Ishikawa (cell line): ENCODE measurements at regions not wholly inside any gene's neighbourhood (a gene's known extent, or its start where the extent isn't known, plus 50 kb on each side); places are given as distances from the start of the nearest gene placed in this dataset.

Experiments used
- CEBPB ChIP-seq: IDR thresholded peaks from 2 replicates; pipeline ENCODE4 v1.6.1; 2012
- CREB1 ChIP-seq: IDR thresholded peaks from 2 replicates; pipeline ENCODE4 v1.6.1; 2012; ENCODE audit warnings: low read depth
- EGR1 ChIP-seq: IDR thresholded peaks from 2 replicates; pipeline ENCODE4 v1.6.1; 2012
- EP300 ChIP-seq: IDR thresholded peaks from 2 replicates; pipeline ENCODE4 v1.6.1; 2012; ENCODE audit warnings: borderline replicate concordance
- FOXM1 ChIP-seq: IDR thresholded peaks from 2 replicates; pipeline ENCODE4 v1.6.1; 2012; ENCODE audit warnings: low read depth, borderline replicate concordance
- NFIC ChIP-seq: IDR thresholded peaks from 2 replicates; pipeline ENCODE4 v1.6.1; 2012
- RAD21 ChIP-seq: IDR thresholded peaks from 2 replicates; pipeline ENCODE4 v1.6.1; 2012; ENCODE audit warnings: low read depth
- TAF1 ChIP-seq: IDR thresholded peaks from 2 replicates; pipeline ENCODE4 v1.6.1; 2012; ENCODE audit warnings: low read depth, mild to moderate bottlenecking
- TCF12 ChIP-seq: IDR thresholded peaks from 2 replicates; pipeline ENCODE4 v1.6.1; 2012; ENCODE audit warnings: low read depth
- TEAD4 ChIP-seq: IDR thresholded peaks from 2 replicates; pipeline ENCODE4 v1.6.1; 2012
- YY1 ChIP-seq: IDR thresholded peaks from 2 replicates; pipeline ENCODE4 v1.6.1; 2012; ENCODE audit warnings: low read depth
- ZBTB7A ChIP-seq: IDR thresholded peaks from 2 replicates; pipeline ENCODE4 v1.6.1; 2012; ENCODE audit warnings: low read depth
- TF ChIP-seq, protein P1 (sequence below): IDR thresholded peaks from 2 replicates; pipeline ENCODE4 v1.6.1; 2012
- TF ChIP-seq, protein P2 (sequence below): IDR thresholded peaks from 2 replicates; pipeline ENCODE4 v1.6.1; 2012; ENCODE audit warnings: low read depth, mild to moderate bottlenecking
- TF ChIP-seq, protein P3 (sequence below): IDR thresholded peaks from 2 replicates; pipeline ENCODE4 v1.6.1; 2012

DNA sequence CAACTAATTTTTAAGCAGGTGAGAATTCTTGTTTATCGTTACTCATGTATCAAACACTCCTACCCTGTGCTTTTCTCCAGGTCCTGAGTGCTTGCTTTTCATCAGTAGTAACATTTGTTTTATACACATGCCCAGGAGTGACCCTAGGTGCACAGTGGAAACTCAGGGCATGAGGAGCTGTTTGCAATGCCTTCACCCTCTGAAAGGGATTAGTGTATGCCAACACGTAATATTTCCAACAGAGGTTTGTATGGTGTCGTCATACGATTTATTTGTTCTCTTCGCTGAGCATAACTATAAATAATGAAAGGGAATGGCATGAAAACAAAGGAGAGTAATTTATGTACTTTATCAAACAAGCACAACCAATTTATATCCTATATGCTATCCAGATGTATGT lies 537.4 kb upstream of the MMS22L start:
- TF ChIP-seq TEAD4: no peak
- TF ChIP-seq, protein P1, sequence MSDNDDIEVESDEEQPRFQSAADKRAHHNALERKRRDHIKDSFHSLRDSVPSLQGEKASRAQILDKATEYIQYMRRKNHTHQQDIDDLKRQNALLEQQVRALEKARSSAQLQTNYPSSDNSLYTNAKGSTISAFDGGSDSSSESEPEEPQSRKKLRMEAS: no peak
- TF ChIP-seq TCF12: no peak
- TF ChIP-seq YY1: no peak
- no peak for TF ChIP-seq CREB1
- TF ChIP-seq ZBTB7A: no peak
- TF ChIP-seq RAD21: no peak
- TF ChIP-seq NFIC: no peak
- TF ChIP-seq, protein P2, sequence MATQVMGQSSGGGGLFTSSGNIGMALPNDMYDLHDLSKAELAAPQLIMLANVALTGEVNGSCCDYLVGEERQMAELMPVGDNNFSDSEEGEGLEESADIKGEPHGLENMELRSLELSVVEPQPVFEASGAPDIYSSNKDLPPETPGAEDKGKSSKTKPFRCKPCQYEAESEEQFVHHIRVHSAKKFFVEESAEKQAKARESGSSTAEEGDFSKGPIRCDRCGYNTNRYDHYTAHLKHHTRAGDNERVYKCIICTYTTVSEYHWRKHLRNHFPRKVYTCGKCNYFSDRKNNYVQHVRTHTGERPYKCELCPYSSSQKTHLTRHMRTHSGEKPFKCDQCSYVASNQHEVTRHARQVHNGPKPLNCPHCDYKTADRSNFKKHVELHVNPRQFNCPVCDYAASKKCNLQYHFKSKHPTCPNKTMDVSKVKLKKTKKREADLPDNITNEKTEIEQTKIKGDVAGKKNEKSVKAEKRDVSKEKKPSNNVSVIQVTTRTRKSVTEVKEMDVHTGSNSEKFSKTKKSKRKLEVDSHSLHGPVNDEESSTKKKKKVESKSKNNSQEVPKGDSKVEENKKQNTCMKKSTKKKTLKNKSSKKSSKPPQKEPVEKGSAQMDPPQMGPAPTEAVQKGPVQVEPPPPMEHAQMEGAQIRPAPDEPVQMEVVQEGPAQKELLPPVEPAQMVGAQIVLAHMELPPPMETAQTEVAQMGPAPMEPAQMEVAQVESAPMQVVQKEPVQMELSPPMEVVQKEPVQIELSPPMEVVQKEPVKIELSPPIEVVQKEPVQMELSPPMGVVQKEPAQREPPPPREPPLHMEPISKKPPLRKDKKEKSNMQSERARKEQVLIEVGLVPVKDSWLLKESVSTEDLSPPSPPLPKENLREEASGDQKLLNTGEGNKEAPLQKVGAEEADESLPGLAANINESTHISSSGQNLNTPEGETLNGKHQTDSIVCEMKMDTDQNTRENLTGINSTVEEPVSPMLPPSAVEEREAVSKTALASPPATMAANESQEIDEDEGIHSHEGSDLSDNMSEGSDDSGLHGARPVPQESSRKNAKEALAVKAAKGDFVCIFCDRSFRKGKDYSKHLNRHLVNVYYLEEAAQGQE: no peak
- no peak for TF ChIP-seq EP300
- TF ChIP-seq TAF1: no peak

DNA sequence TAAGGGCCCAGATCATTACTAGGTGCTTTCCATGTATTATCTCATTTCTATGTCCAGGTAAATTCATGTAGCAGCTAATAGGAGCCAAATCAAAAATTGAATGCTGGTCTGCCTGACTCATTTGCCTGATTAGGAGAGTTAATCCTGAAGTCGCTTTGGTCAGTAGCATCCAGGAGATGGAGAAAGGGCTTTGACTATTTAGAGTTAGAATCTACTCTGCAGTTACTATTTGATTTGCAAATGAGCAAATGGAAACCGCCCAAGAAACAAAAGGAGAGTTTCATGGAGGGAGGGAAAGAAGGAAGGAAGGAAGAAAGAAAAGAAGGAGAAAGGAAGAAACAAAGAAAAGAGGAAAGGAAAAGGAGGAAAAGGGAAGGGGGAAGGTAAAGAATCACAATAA lies 539.6 kb upstream of the MMS22L start:
- TF ChIP-seq, protein P2: no peak
- TF ChIP-seq FOXM1: no peak
- no peak for TF ChIP-seq YY1
- TF ChIP-seq TEAD4: no peak
- TF ChIP-seq EP300: no peak
- no peak for TF ChIP-seq TCF12
- TF ChIP-seq CREB1: no peak
- TF ChIP-seq, protein P1: no peak
- no peak for TF ChIP-seq EGR1
- no peak for TF ChIP-seq NFIC
- TF ChIP-seq, protein P3, sequence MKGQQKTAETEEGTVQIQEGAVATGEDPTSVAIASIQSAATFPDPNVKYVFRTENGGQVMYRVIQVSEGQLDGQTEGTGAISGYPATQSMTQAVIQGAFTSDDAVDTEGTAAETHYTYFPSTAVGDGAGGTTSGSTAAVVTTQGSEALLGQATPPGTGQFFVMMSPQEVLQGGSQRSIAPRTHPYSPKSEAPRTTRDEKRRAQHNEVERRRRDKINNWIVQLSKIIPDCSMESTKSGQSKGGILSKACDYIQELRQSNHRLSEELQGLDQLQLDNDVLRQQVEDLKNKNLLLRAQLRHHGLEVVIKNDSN: no peak
- no peak for TF ChIP-seq RAD21
- TF ChIP-seq ZBTB7A: no peak
- no peak for TF ChIP-seq CEBPB
- no peak for TF ChIP-seq TAF1

DNA sequence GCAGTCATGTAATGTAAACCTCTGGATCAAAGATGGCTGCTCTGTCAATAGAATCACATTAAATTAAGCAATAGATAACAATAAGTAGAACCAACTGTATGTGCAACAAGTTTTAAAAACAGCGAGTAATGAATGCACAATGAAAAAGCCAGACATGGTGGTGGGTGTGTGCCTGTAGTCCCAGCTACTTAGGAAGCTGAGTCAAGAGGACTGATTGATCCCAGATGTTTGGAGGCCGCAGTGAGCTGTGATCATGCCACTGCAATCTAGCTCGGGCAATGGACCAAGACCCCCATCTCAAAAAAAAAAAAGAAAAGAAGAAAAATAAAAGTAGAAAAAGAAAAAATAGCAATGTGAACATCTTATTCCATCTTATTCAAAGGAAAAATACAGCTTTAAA lies 558.7 kb upstream of the MMS22L start:
- TF ChIP-seq YY1: no peak
- no peak for TF ChIP-seq EGR1
- TF ChIP-seq RAD21: no peak
- no peak for TF ChIP-seq CREB1
- no peak for TF ChIP-seq TEAD4

DNA sequence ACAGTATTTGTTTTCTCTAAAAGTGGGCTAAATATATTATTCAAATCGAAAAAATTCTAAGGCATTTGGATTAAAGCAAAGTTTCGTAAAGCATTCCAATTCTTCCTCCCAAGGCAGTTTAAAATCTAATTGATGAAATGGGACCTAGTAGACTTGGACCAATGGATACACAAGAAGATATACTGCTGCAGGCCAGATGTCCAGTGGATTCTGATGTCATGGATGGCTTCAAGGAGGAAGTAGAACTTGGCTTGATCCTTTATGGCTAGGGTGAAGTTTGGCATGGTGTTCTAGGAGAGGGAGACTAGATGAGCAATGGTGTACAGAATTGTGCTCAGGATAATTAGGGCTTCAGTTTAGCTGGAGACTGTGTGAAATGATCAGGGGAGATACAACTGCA lies 559.5 kb upstream of the MMS22L start:
- no peak for TF ChIP-seq EP300
- TF ChIP-seq, protein P3: no peak
- TF ChIP-seq TCF12: no peak
- TF ChIP-seq TAF1: no peak
- TF ChIP-seq CREB1: no peak
- TF ChIP-seq, protein P1: no peak
- TF ChIP-seq RAD21: no peak
- TF ChIP-seq, protein P2: no peak
- no peak for TF ChIP-seq EGR1
- TF ChIP-seq TEAD4: no peak
- TF ChIP-seq YY1: no peak
- no peak for TF ChIP-seq ZBTB7A
- no peak for TF ChIP-seq FOXM1
- TF ChIP-seq CEBPB: no peak
- no peak for TF ChIP-seq NFIC
